HepG2 (cell line): ENCODE measurements at regions not wholly inside any gene's neighbourhood (a gene's known extent, or its start where the extent isn't known, plus 50 kb on each side); places are given as distances from the start of the nearest gene placed in this dataset.

Experiments used
- ATAC-seq: fragments of 200-7000 bp; cut with Tn5 transposase; 3 replicates; pipeline ENCODE4 v1.9.1; 2020; ENCODE audit warnings: mild to moderate bottlenecking, moderate library complexity
- BruUV-seq: library from RNA; stranded (reverse); fragments of 400-500 nt; replicated peaks from 2 replicates; lab custom pipeline; 2021; lab: Mats Ljungman, UMichigan
- CTCF ChIA-PET: fragments of 300-600 bp; formaldehyde crosslinking; extraction: SDS; loops from one replicate; lab custom pipeline; 2021; ENCODE audit warnings: low total read pairs, inconsistent platforms, low intra/inter-chr PET ratio; lab: Yijun Ruan, JAX
- POLR2A ChIA-PET: fragments of 350-600 bp; sonication (Branson Sonifier 250); formaldehyde crosslinking; loops from one replicate; lab custom pipeline; 2020; ENCODE audit warnings: antibody characterized with exemption, inconsistent platforms; lab: Yijun Ruan, JAX
- DNase-seq: peaks from one replicate; pipeline ENCODE4 v3.0.0-alpha.2; 2015; ENCODE audit warnings: low spot score
- FAIRE-seq: peaks from 3 replicates; lab custom pipeline; 2011; peaks lifted over from hg19 to GRCh38; lab: Jason Lieb, UNC
- H2AFZ ChIP-seq: one replicate; pipeline ENCODE4 v1.6.1; 2011; ENCODE audit warnings: low read length, inconsistent platforms
- H3K27ac ChIP-seq: fragments of 300-600 bp; 3 replicates; pipeline ENCODE4 v1.8.0; 2011; ENCODE audit warnings: mixed run types, mild to moderate bottlenecking, mixed read lengths, low read length, inconsistent platforms; ENCODE audit not compliant: insufficient read depth; ENCODE audit errors: extremely low read length
- H3K27me3 ChIP-seq, 2 experiments: fragments of 200-600 bp in 1 of 2; 2 replicates in 1 of 2; 3 replicates in 1 of 2; pipeline versions ENCODE4 v1.6.0 to v1.8.0; 2011; ENCODE audit warnings: low read length in 2 of 2, mild to moderate bottlenecking in 2 of 2, moderate library complexity in 2 of 2, inconsistent platforms in 1 of 2; ENCODE audit not compliant: insufficient read depth in 2 of 2, control insufficient read depth in 1 of 2
- H3K36me3 ChIP-seq, 2 experiments: fragments of 200-600 bp in 1 of 2; replicated peaks in 1 of 2; 2 replicates in 1 of 2; 3 replicates in 1 of 2; pipeline versions ENCODE4 v1.5.1 to v1.8.0; 2011; ENCODE audit warnings: low read length in 2 of 2, inconsistent platforms in 1 of 2; ENCODE audit not compliant: insufficient read depth in 2 of 2, control insufficient read depth in 1 of 2
- H3K4me1 ChIP-seq: 2 replicates; pipeline ENCODE4 v1.5.1; 2012; ENCODE audit warnings: low read length, inconsistent platforms; ENCODE audit not compliant: insufficient read depth
- H3K4me2 ChIP-seq: 2 replicates; pipeline ENCODE4 v1.6.0; 2011; ENCODE audit warnings: low read depth, low read length, inconsistent platforms
- H3K4me3 ChIP-seq, 3 experiments: fragments of 200-600 bp in 1 of 3; sonication (generic), shearing (Covaris generic) in 1 of 3; replicated peaks in 1 of 3; 2 replicates each; pipeline ENCODE4 v1.5.1; 2011 to 2016; ENCODE audit warnings: low read length in 3 of 3, inconsistent platforms in 2 of 3, low read depth in 2 of 3, mild to moderate bottlenecking in 2 of 3, control low read depth in 1 of 3, mixed read lengths in 1 of 3; ENCODE audit not compliant: insufficient read depth in 1 of 3
- H3K79me2 ChIP-seq: one replicate; pipeline ENCODE4 v1.6.1; 2011; ENCODE audit warnings: low read length, inconsistent platforms; ENCODE audit not compliant: insufficient read depth
- H3K9ac ChIP-seq: 2 replicates; pipeline ENCODE4 v1.6.0; 2011; ENCODE audit warnings: mild to moderate bottlenecking, low read depth, low read length, inconsistent platforms; ENCODE audit not compliant: insufficient read depth
- H3K9me3 ChIP-seq: 2 replicates; pipeline ENCODE4 v1.5.1; 2012; ENCODE audit warnings: mild to moderate bottlenecking, low read length
- H4K20me1 ChIP-seq: 2 replicates; pipeline ENCODE4 v1.6.0; 2011; ENCODE audit warnings: inconsistent platforms, mild to moderate bottlenecking, low read length, moderate library complexity; ENCODE audit not compliant: insufficient read depth
- ARID4A ChIP-seq: sonication (generic); formaldehyde crosslinking; IDR thresholded peaks from 2 replicates; pipeline ENCODE4 v1.5.0; 2020; ENCODE audit warnings: mild to moderate bottlenecking, missing genetic modification reagents, borderline replicate concordance
- PHF21A ChIP-seq: sonication (generic); formaldehyde crosslinking; IDR thresholded peaks from 2 replicates; pipeline ENCODE4 v1.5.0; 2020; ENCODE audit warnings: mild to moderate bottlenecking, missing genetic modification reagents
- RBFOX2 ChIP-seq: fragments of 200-400 bp; formaldehyde crosslinking; IDR thresholded peaks from 2 replicates; pipeline ENCODE4 v1.6.1; 2017; ENCODE audit warnings: low read depth, mild to moderate bottlenecking, low read length
- TARDBP ChIP-seq: sonication (generic); formaldehyde crosslinking; IDR thresholded peaks from 2 replicates; pipeline ENCODE4 v1.8.0; 2022; ENCODE audit warnings: mild to moderate bottlenecking, missing genetic modification reagents
- THAP11 ChIP-seq: IDR thresholded peaks from 2 replicates; pipeline ENCODE4 v1.6.1; 2016; ENCODE audit warnings: missing biosample characterization, missing genetic modification reagents
- UBTF ChIP-seq: sonication (generic); formaldehyde crosslinking; IDR thresholded peaks from 2 replicates; pipeline ENCODE4 v1.4.0; 2020; ENCODE audit warnings: mild to moderate bottlenecking, missing genetic modification reagents
- YY1 ChIP-seq: IDR thresholded peaks from 2 replicates; pipeline ENCODE4 v1.6.1; 2011; ENCODE audit warnings: low read length, low read depth, moderate library complexity, mild to moderate bottlenecking; ENCODE audit not compliant: insufficient read depth, insufficient replicate concordance
- ZNF225 ChIP-seq: sonication (generic); formaldehyde crosslinking; IDR thresholded peaks from 2 replicates; pipeline ENCODE4 v1.4.0; 2020; ENCODE audit warnings: mild to moderate bottlenecking, missing genetic modification reagents
- ZNF350 ChIP-seq: sonication (generic); formaldehyde crosslinking; IDR thresholded peaks from 2 replicates; pipeline ENCODE4 v1.4.0; 2020; ENCODE audit warnings: mild to moderate bottlenecking, low read depth, missing genetic modification reagents, borderline replicate concordance
- ZNF607 ChIP-seq: sonication (generic); formaldehyde crosslinking; IDR thresholded peaks from 2 replicates; pipeline ENCODE4 v1.5.1; 2020; ENCODE audit warnings: missing genetic modification reagents, mild to moderate bottlenecking, borderline replicate concordance
- WGBS: methylation state at CpG from one replicate; pipeline ENCODE4 v1.1.6; 2017; ENCODE audit warnings: low lambda C conversion rate; 5-methylcytosine and 5-hydroxymethylcytosine counted together
- in situ Hi-C: cut with HindIII; loops from 2 replicates; pipeline ENCODE4 v1.10.0; 2017; ENCODE audit warnings: low pct_unique_long_range_greater_than_20kb; ENCODE audit not compliant: extremely low pct_ligation_motif_present
- intact Hi-C: fragments of 100-400 bp; cut with micrococcal nuclease; formaldehyde crosslinking; loops from one replicate; pipeline ENCODE4 v1.10.0; 2022; ENCODE audit not compliant: unreplicated experiment

- Histone ChIP-seq H3K9ac (no peak overlapping the region), H3K9me3 (no peaks in the 10 kb centered on the region), H3K27me3 (no peaks in the 10 kb centered on the region), H3K4me3 (no peak overlapping the region), H3K27ac (no peak overlapping the region), H3K36me3 (no peaks in the 10 kb centered on the region; a peak in 1 of 5 replicates), H3K4me2 (no peak overlapping the region), H3K79me2 (no peaks in the 10 kb centered on the region), H2AFZ (no peak overlapping the region), H4K20me1 (no peaks in the 10 kb centered on the region), H3K4me1 (peaks cover 69% of the 10 kb centered on the region)
- 100% methylated on average over 1 of the region's 1 CpG for WGBS
- no TSS peak for BruUV-seq
- ATAC-seq (no peak), DNase-seq (no peak), FAIRE-seq (no peak)
- in situ Hi-C loops (no loop called here), intact Hi-C loops (no loop called here)
- TF ChIP-seq ZNF350 (CRISPR knock-in tag), result no peak
- TF ChIP-seq RBFOX2, result peak; percentile 35; the same call in 1 of the 2 replicates
- ChIA-PET POLR2A (interaction anchor here (0.7 to 1.3 kb wide), 4 partner anchors 23 to 56 kb away, joined by 3 read pairs; no protein-coding TSS in a partner anchor), CTCF (no interaction called here)
These were observed 51.3 kb upstream of the SUB1 start for GRCh38 chr5:32534041-32534440.

- BruUV-seq, result TSS peak; percentile 90
- Histone ChIP-seq H3K79me2 (no peaks in the 10 kb centered on the region), H3K27ac (peak overlapping the region; percentile 82), H3K4me2 (peak overlapping the region; percentile 77), H3K4me3 (peak overlapping the region; percentile 31 to 58 (median 42); a peak in 5 of 6 replicates), H3K9me3 (no peaks in the 10 kb centered on the region), H3K9ac (peak overlapping the region; percentile 69), H2AFZ (no peak overlapping the region), H3K27me3 (no peaks in the 10 kb centered on the region), H4K20me1 (no peaks in the 10 kb centered on the region), H3K4me1 (peaks cover 83% of the 10 kb centered on the region), H3K36me3 (no peaks in the 10 kb centered on the region; a peak in 1 of 5 replicates)
- 14% methylated on average over 7 of the region's 8 CpGs for WGBS
- in situ Hi-C loops (no loop called here), intact Hi-C loops (loop anchor here (1.0 to 2.0 kb wide), 2 partner anchors 42 to 53 kb away; partner anchors contain the start of gene SUB1)
- peak; percentile 90 for ATAC-seq
- ChIA-PET CTCF (no interaction called here), POLR2A (interaction anchor here (0.6 to 2.6 kb wide), 17 partner anchors 10 to 366 kb away, joined by 3 to 42 read pairs (median 5); partner anchors contain the start of genes GOLPH3, SUB1 and ZFR)
- DNase-seq, result peak; percentile 82
- no peak for FAIRE-seq
- TF ChIP-seq ZNF225 (CRISPR knock-in tag) (no peak), PHF21A (0 out of 2 replicates have a peak, but pooled peaks have one; percentile 14), UBTF (CRISPR knock-in tag) (no peak), ARID4A (CRISPR knock-in tag) (peak; percentile 53; the same call in 1 of the 2 replicates), ZNF607 (CRISPR knock-in tag) (0 out of 2 replicates have a peak, but pooled peaks have one; percentile 18), YY1 (peak; percentile 12), TARDBP (no peak), THAP11 (CRISPR knock-in tag) (peak; percentile 5; the same call in 1 of the 2 replicates)
These were observed 53.4 kb upstream of the SUB1 start for GRCh38 chr5:32531885-32532520.
